ENCODE measurements at regions not wholly inside any gene's neighbourhood (a gene's known extent, or its start where the extent isn't known, plus 50 kb on each side); places are given as distances from the start of the nearest gene placed in this dataset.

DNA sequence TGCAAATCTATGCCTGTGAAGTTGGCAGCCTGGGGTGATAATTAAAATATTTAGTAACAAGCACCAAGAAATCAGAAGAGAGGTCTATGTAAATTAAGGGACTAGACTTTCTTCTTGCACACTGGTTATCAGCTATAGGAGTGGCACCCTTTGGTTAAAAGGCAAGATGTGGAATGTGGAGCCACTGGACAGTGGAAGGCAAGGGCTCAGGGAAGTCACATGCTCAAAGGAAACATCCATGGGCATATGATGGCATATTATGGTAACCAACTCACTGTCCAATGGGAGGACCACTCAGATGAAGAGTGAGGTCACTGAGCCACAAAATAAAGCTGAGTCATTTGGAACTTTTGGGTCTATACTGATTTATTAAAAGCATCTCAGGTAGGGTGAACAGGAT is 165.6 kb upstream of the PRICKLE2 start:
- intact Hi-C loops (cut with DNase I) = no loop called here
- no peaks in the 10 kb centered on the region for H3K36me3 ChIP-seq
- no peak overlapping the region for H3K4me3 ChIP-seq (replicated peaks in 1 of 3)
- TF ChIP-seq, protein P1, sequence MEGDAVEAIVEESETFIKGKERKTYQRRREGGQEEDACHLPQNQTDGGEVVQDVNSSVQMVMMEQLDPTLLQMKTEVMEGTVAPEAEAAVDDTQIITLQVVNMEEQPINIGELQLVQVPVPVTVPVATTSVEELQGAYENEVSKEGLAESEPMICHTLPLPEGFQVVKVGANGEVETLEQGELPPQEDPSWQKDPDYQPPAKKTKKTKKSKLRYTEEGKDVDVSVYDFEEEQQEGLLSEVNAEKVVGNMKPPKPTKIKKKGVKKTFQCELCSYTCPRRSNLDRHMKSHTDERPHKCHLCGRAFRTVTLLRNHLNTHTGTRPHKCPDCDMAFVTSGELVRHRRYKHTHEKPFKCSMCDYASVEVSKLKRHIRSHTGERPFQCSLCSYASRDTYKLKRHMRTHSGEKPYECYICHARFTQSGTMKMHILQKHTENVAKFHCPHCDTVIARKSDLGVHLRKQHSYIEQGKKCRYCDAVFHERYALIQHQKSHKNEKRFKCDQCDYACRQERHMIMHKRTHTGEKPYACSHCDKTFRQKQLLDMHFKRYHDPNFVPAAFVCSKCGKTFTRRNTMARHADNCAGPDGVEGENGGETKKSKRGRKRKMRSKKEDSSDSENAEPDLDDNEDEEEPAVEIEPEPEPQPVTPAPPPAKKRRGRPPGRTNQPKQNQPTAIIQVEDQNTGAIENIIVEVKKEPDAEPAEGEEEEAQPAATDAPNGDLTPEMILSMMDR (IDR thresholded peaks at IDR 0.05) = no peak
- no peak for TF ChIP-seq POLR2A (IDR thresholded peaks at IDR 0.05)
- no peaks in the 10 kb centered on the region for H3K4me1 ChIP-seq
- no peak overlapping the region for H3K27ac ChIP-seq
- no peaks in the 10 kb centered on the region for H3K9me3 ChIP-seq
- no peak for DNase-seq
- no peaks in the 10 kb centered on the region for H3K27me3 ChIP-seq

DNA sequence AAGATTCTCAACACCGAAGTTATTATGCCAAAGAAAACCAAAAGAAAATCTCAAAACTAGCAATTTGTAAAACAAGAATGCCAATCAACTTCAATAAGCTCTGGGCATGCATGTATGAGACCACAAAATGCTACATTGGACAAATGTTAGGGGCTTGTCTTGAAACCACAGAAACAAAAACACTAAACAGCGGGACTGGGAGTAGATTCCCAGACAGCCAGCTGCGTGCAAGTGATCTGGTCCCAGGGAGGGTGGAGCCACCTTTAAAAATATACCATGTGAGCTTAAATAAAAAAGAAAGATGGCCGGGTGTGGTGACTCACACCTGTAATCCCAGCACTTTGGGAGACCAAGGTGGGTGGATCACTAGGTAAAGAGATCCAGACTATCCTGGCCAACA is 163.6 kb upstream of the PRICKLE2 start:
- no peaks in the 10 kb centered on the region for H3K4me1 ChIP-seq
- H3K9me3 ChIP-seq = no peaks in the 10 kb centered on the region
- no peak overlapping the region for H3K27ac ChIP-seq
- no peak overlapping the region for H3K4me3 ChIP-seq (replicated peaks in 1 of 3)
- no peak for DNase-seq
- TF ChIP-seq POLR2A (IDR thresholded peaks at IDR 0.05) = no peak
- TF ChIP-seq, protein P1 (IDR thresholded peaks at IDR 0.05) = no peak
- no peaks in the 10 kb centered on the region for H3K36me3 ChIP-seq
- 92 to 95% methylated on average over 4 of the region's 4 CpGs for WGBS, 2 donors
- intact Hi-C loops (cut with DNase I) = no loop called here
- no peaks in the 10 kb centered on the region for H3K27me3 ChIP-seq

DNA sequence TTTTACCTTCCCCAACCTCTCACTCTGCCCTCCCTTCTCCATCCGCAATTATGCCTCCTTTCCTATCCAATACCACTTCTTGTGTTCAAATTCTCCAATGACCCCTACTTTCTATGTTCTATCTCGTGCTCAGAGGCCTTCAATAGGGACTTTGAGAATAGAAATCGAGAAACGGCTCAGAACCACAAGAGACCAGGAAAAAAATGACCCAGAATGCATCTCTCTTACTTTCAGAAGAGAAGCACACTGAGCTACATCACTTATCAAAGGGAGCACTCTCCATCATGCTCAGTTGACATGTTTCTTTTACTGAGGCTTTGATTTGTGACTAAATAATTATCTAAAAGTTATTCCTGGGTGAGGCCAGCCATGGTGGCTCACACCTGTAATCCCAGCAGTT is 162.4 kb upstream of the PRICKLE2 start:
- H3K36me3 ChIP-seq = no peaks in the 10 kb centered on the region
- H3K9me3 ChIP-seq = no peaks in the 10 kb centered on the region
- H3K27ac ChIP-seq = no peak overlapping the region
- intact Hi-C loops (cut with DNase I) = no loop called here
- H3K4me3 ChIP-seq (replicated peaks in 1 of 3) = no peak overlapping the region
- no peaks in the 10 kb centered on the region for H3K27me3 ChIP-seq
- no peak for DNase-seq
- WGBS, 2 donors = 91 to 93% methylated on average over 4 of the region's 4 CpGs
- no peak for TF ChIP-seq POLR2A (IDR thresholded peaks at IDR 0.05)
- TF ChIP-seq, protein P1 (IDR thresholded peaks at IDR 0.05) = no peak
- no peaks in the 10 kb centered on the region for H3K4me1 ChIP-seq

DNA sequence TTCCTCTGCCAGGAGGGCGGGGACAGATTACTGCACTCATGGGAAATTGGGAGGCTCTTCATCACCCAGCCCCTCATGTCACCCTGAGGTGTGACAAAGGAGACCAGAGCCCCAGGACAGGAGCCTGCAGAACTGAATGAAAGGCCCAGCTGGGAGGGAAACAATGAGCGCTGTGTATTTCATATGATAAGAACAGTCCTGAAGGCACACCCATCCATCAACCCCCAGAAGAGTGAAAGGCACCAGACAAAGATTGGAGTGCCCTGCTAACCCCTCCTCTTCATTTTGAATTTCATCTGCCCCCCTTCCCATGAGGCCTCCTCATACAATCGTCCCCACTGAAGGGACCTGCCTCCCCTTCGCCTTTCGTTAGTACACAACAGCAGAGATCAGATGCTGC is 160.0 kb upstream of the PRICKLE2 start:
- no peak for DNase-seq
- H3K4me3 ChIP-seq (replicated peaks in 1 of 3) = no peak overlapping the region
- 93 to 95% methylated on average over 5 of the region's 5 CpGs for WGBS, 2 donors

DNA sequence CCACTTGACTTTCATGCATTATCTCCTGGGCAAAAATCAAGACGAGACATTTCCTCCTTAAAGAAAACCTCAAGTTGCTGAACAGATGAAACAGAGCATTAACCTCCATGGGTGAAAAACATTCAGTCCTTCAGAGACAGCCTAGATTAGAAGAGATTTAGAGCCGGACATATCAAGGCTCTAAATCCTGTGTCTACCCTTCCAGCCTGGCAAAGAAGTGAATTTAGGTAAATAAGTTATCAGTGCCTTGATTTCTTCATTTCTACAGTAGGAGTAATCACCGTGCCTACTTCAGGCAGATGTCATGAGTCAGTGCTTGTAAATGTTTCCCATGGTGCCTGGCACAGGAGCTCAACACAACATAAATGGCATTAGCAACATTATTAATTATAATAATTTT is 159.3 kb upstream of the PRICKLE2 start:
- no peak overlapping the region for H3K4me3 ChIP-seq (replicated peaks in 1 of 3)
- WGBS, 2 donors = 90 to 94% methylated on average over 3 of the region's 3 CpGs
- no peak overlapping the region for H3K27ac ChIP-seq
- DNase-seq = no peak
- no peaks in the 10 kb centered on the region for H3K27me3 ChIP-seq
- no peaks in the 10 kb centered on the region for H3K36me3 ChIP-seq
- intact Hi-C loops (cut with DNase I) = no loop called here
- no peaks in the 10 kb centered on the region for H3K9me3 ChIP-seq
- TF ChIP-seq POLR2A (IDR thresholded peaks at IDR 0.05) = no peak
- TF ChIP-seq, protein P1 (IDR thresholded peaks at IDR 0.05) = no peak
- H3K4me1 ChIP-seq = no peaks in the 10 kb centered on the region

More for the DNA sequence above, 160.0 kb upstream of the PRICKLE2 start:
- TF ChIP-seq, protein P1 (IDR thresholded peaks at IDR 0.05) = no peak
- no peak for TF ChIP-seq POLR2A (IDR thresholded peaks at IDR 0.05)
- H3K27me3 ChIP-seq = no peaks in the 10 kb centered on the region
- intact Hi-C loops (cut with DNase I) = no loop called here
- H3K27ac ChIP-seq = no peak overlapping the region
- no peaks in the 10 kb centered on the region for H3K9me3 ChIP-seq
- no peaks in the 10 kb centered on the region for H3K36me3 ChIP-seq
- no peaks in the 10 kb centered on the region for H3K4me1 ChIP-seq
